HCT116 (cell line): ENCODE measurements at regions not wholly inside any gene's neighbourhood (a gene's known extent, or its start where the extent isn't known, plus 50 kb on each side); places are given as distances from the start of the nearest gene placed in this dataset.

Source experiments
- ATAC-seq: fragments of 200-7000 bp; cut with Tn5 transposase; 2 replicates; pipeline ENCODE4 v1.9.1; 2020; ENCODE audit warnings: mild to moderate bottlenecking, moderate library complexity
- BruUV-seq: library from RNA; stranded (reverse); fragments of 400-500 nt; replicated peaks from 2 replicates; lab custom pipeline; 2021; lab: Mats Ljungman, UMichigan
- CTCF ChIA-PET: fragments of 300-600 bp; sonication (Branson Sonifier 250); formaldehyde crosslinking; loops from one replicate; lab custom pipeline; 2021; ENCODE audit warnings: antibody characterized with exemption; lab: Charles Lee
- POLR2A ChIA-PET: fragments of 300-600, 350-600 bp; sonication (Branson Sonifier 250); formaldehyde crosslinking; loops from one replicate; lab custom pipeline; 2021; ENCODE audit warnings: antibody characterized with exemption; lab: Charles Lee
- RAD21 ChIA-PET, 2 experiments: fragments of 300-600 bp; sonication (Branson Sonifier 250); formaldehyde crosslinking; loops; one replicate each; lab custom pipeline; 2023; ENCODE audit warnings: low total read pairs in 2 of 2; ENCODE audit not compliant: uncharacterized antibody in 2 of 2, unreplicated experiment in 2 of 2, low non-redundant PET in 1 of 2; lab: Charles Lee
- DNase-seq: peaks from one replicate; pipeline ENCODE4 v3.0.0-alpha.2; 2010; ENCODE audit warnings: low read depth, low spot score
- H2AFZ ChIP-seq: fragments of 200-600 bp; shearing (Covaris generic), sonication (generic); 2 replicates; pipeline ENCODE4 v1.6.1; 2017; ENCODE audit warnings: low read depth, mixed run types, mixed read lengths, antibody characterized with exemption, low read length; ENCODE audit not compliant: poor library complexity, severe bottlenecking
- H3K27ac ChIP-seq: 2 replicates; pipeline ENCODE4 v1.5.1; 2012; ENCODE audit warnings: low read depth, low read length
- H3K27me3 ChIP-seq: fragments of 200-600 bp; sonication (generic); 2 replicates; pipeline ENCODE4 v1.6.1; 2016; ENCODE audit warnings: mixed run types, low read length, mixed read lengths; ENCODE audit not compliant: insufficient read depth
- H3K36me3 ChIP-seq, 2 experiments: fragments of 200-500 bp in 1 of 2; fragments of 200-600 bp in 1 of 2; sonication (Bioruptor generic) in 1 of 2; sonication (generic) in 1 of 2; 2 replicates each; pipeline versions ENCODE4 v1.5.1 to v1.6.1; 2014 to 2016; ENCODE audit warnings: low read length in 2 of 2, inconsistent platforms in 1 of 2, mixed read lengths in 1 of 2, mixed run types in 1 of 2; ENCODE audit not compliant: insufficient read depth in 2 of 2, control insufficient read depth in 1 of 2
- H3K4me1 ChIP-seq, 2 experiments: fragments of 200-600 bp in 1 of 2; sonication (generic) in 1 of 2; 2 replicates each; pipeline versions ENCODE4 v1.5.1 to v1.6.1; 2012 to 2017; ENCODE audit warnings: low read length in 2 of 2, inconsistent platforms in 1 of 2, mild to moderate bottlenecking in 1 of 2, mixed read lengths in 1 of 2, mixed run types in 1 of 2, moderate library complexity in 1 of 2; ENCODE audit not compliant: insufficient read depth in 2 of 2, control insufficient read depth in 1 of 2
- H3K4me2 ChIP-seq: fragments of 200-600 bp; sonication (generic); 2 replicates; pipeline ENCODE4 v1.6.1; 2017; ENCODE audit warnings: mixed run types, low read length, mixed read lengths
- H3K4me3 ChIP-seq, 2 experiments: fragments of 200-600 bp in 1 of 2; sonication (generic) in 1 of 2; replicated peaks in 1 of 2; 2 replicates each; pipeline ENCODE4 v1.5.1; 2011 to 2016; ENCODE audit warnings: low read length in 2 of 2, control low read depth in 1 of 2, low read depth in 1 of 2, mild to moderate bottlenecking in 1 of 2, mixed read lengths in 1 of 2, mixed run types in 1 of 2
- H3K79me2 ChIP-seq: fragments of 200-600 bp; sonication (generic); 2 replicates; pipeline ENCODE4 v1.6.1; 2017; ENCODE audit warnings: mild to moderate bottlenecking, mixed run types, low read length, moderate library complexity, mixed read lengths; ENCODE audit not compliant: insufficient read depth
- H3K9ac ChIP-seq: fragments of 200-600 bp; sonication (generic); 2 replicates; pipeline ENCODE4 v1.6.1; 2016; ENCODE audit warnings: low read length, mixed read lengths
- H3K9me2 ChIP-seq: fragments of 200-600 bp; sonication (generic), shearing (Covaris generic); 2 replicates; pipeline ENCODE4 v1.6.1; 2017; ENCODE audit warnings: mixed run types, mild to moderate bottlenecking, moderate library complexity; ENCODE audit not compliant: insufficient read depth
- H3K9me3 ChIP-seq, 2 experiments: fragments of 200-500 bp in 1 of 2; fragments of 200-600 bp in 1 of 2; sonication (Bioruptor generic) in 1 of 2; sonication (generic) in 1 of 2; 2 replicates each; pipeline ENCODE4 v1.6.1; 2014 to 2017; ENCODE audit warnings: low read length in 2 of 2, mixed read lengths in 2 of 2, inconsistent platforms in 1 of 2, low read depth in 1 of 2, mild to moderate bottlenecking in 1 of 2, mixed run types in 1 of 2, moderate library complexity in 1 of 2; ENCODE audit not compliant: control insufficient read depth in 1 of 2, insufficient read depth in 1 of 2
- H4K20me1 ChIP-seq: fragments of 200-600 bp; sonication (generic), shearing (Covaris generic); 2 replicates; pipeline ENCODE4 v1.6.1; 2017; ENCODE audit warnings: mixed run types, mild to moderate bottlenecking, moderate library complexity; ENCODE audit not compliant: insufficient read depth
- CEBPB ChIP-seq: IDR thresholded peaks from 2 replicates; pipeline ENCODE4 v1.6.1; 2012; ENCODE audit warnings: low read depth
- CTCF ChIP-seq, 3 experiments: fragments of 200-600 bp in 1 of 3; sonication (generic) in 1 of 3; IDR thresholded peaks in 2 of 3; conservative IDR thresholded peaks in 1 of 3; 2 replicates each; pipeline ENCODE4 v1.5.1; 2012 to 2017; ENCODE audit warnings: low read depth in 2 of 3, low read length in 2 of 3, antibody characterized with exemption in 1 of 3, borderline replicate concordance in 1 of 3, control low read depth in 1 of 3, mild to moderate bottlenecking in 1 of 3, mixed read lengths in 1 of 3, mixed run types in 1 of 3, moderate library complexity in 1 of 3; ENCODE audit not compliant: insufficient read depth in 1 of 3
- EZH2phosphoT487 ChIP-seq: fragments of 200-600 bp; IDR thresholded peaks from 2 replicates; pipeline ENCODE4 v1.6.1; 2018; ENCODE audit warnings: antibody characterized with exemption, borderline replicate concordance
- REST ChIP-seq: IDR thresholded peaks from 2 replicates; pipeline ENCODE4 v1.6.1; 2012; ENCODE audit warnings: low read depth
- SP1 ChIP-seq: IDR thresholded peaks from 2 replicates; pipeline ENCODE4 v1.6.1; 2012; ENCODE audit warnings: low read depth
- SRF ChIP-seq: IDR thresholded peaks from 2 replicates; pipeline ENCODE4 v1.6.1; 2012; ENCODE audit warnings: low read depth
- ZNF274 ChIP-seq: fragments of 200-500 bp; sonication (Bioruptor generic); IDR thresholded peaks from 2 replicates; pipeline ENCODE4 v1.6.1; 2014; ENCODE audit warnings: mild to moderate bottlenecking, low read depth, low read length, inconsistent platforms
- intact Hi-C: fragments of 100-400 bp; cut with micrococcal nuclease; formaldehyde crosslinking; loops from 2 replicates; pipeline ENCODE4 v1.10.0; 2022

GRCh38 chr14:71610797-71611196 lies 321.4 kb upstream of the RGS6 start:
- Histone ChIP-seq H3K4me2 (no peak overlapping the region), H3K79me2 (peaks cover 6% of the 10 kb centered on the region; the same call in 1 of the 2 replicates), H3K4me1 (no peaks in the 10 kb centered on the region), H3K36me3 (no peaks in the 10 kb centered on the region), H3K9me3 (no peaks in the 10 kb centered on the region), H3K9ac (no peak overlapping the region), H3K27ac (no peak overlapping the region), H4K20me1 (no peaks in the 10 kb centered on the region), H3K27me3 (no peaks in the 10 kb centered on the region), H3K9me2 (no peaks in the 10 kb centered on the region), H2AFZ (no peak overlapping the region), H3K4me3 (no peak overlapping the region)
- intact Hi-C loops: no loop called here
- CTCF ChIA-PET: no interaction called here
- TF ChIP-seq REST: no peak
- TF ChIP-seq CEBPB: no peak
- RAD21 ChIA-PET: no interaction called here
- ATAC-seq: no peak
- no TSS peak for BruUV-seq
- DNase-seq: no peak
- POLR2A ChIA-PET: no interaction called here

GRCh38 chr14:71613168-71613567 lies 319.1 kb upstream of the RGS6 start:
- no peaks in the 10 kb centered on the region for H3K9me3 ChIP-seq
- no peak overlapping the region for H3K4me2 ChIP-seq
- ChIA-PET POLR2A (no interaction called here), CTCF (no interaction called here), RAD21 (no interaction called here)
- intact Hi-C loops: no loop called here
- H3K9ac ChIP-seq: no peak overlapping the region
- no peaks in the 10 kb centered on the region for H3K9me2 ChIP-seq
- ATAC-seq: no peak
- H2AFZ ChIP-seq: no peak overlapping the region
- DNase-seq: no peak
- H3K36me3 ChIP-seq: no peaks in the 10 kb centered on the region
- H3K27me3 ChIP-seq: no peaks in the 10 kb centered on the region
- H3K79me2 ChIP-seq: no peaks in the 10 kb centered on the region
- no peak overlapping the region for H3K27ac ChIP-seq
- no peaks in the 10 kb centered on the region for H4K20me1 ChIP-seq
- H3K4me1 ChIP-seq: no peaks in the 10 kb centered on the region
- no peak overlapping the region for H3K4me3 ChIP-seq
- BruUV-seq: no TSS peak
- TF ChIP-seq SRF: no peak
- no peak for TF ChIP-seq CEBPB
- no peak for TF ChIP-seq ZNF274
- no peak for TF ChIP-seq REST
- no peak for TF ChIP-seq EZH2phosphoT487
- TF ChIP-seq SP1: no peak
- no peak for TF ChIP-seq CTCF (IDR thresholded peaks at IDR 0.05 in 2 of 3, conservative IDR thresholded peaks at IDR 0.05 in 1 of 3; ENCODE audit: borderline replicate concordance in 1 of 3, insufficient read depth in 1 of 3, low read depth in 2 of 3, low read length in 2 of 3)
